Panc1 (cell line): ENCODE measurements at regions not wholly inside any gene's neighbourhood (a gene's known extent, or its start where the extent isn't known, plus 50 kb on each side); places are given as distances from the start of the nearest gene placed in this dataset.

Experiments
- CTCF ChIP-seq: fragments of 450-650 bp; IDR thresholded peaks from 2 replicates; pipeline ENCODE4 v1.5.1; 2017; ENCODE audit warnings: mild to moderate bottlenecking
- POLR2AphosphoS5 ChIP-seq: IDR thresholded peaks from 2 replicates; pipeline ENCODE4 v1.6.1; 2012; ENCODE audit warnings: mild to moderate bottlenecking, low read depth, low read length, moderate library complexity
- REST ChIP-seq, 2 experiments: IDR thresholded peaks; 2 replicates each; pipeline ENCODE4 v1.6.1; 2011 to 2012; ENCODE audit warnings: low read depth in 2 of 2, control low read depth in 1 of 2, low read length in 1 of 2, mild to moderate bottlenecking in 1 of 2, moderate library complexity in 1 of 2; ENCODE audit not compliant: insufficient read depth in 1 of 2
- SIN3A ChIP-seq: IDR thresholded peaks from 2 replicates; pipeline ENCODE4 v1.6.1; 2012; ENCODE audit warnings: low read depth, mild to moderate bottlenecking, low read length, moderate library complexity, borderline replicate concordance; ENCODE audit not compliant: insufficient read depth

- TF ChIP-seq CTCF = no peak
- TF ChIP-seq SIN3A = no peak
- no peak for TF ChIP-seq REST (IDR thresholded peaks at IDR 0.05; ENCODE audit: insufficient read depth in 1 of 2, low read depth in 2 of 2, low read length in 1 of 2)
- TF ChIP-seq POLR2AphosphoS5 = no peak
These were observed 189.6 kb downstream of the PARM1 start for GRCh38 chr4:75122424-75123014.
